Keratinocyte (primary cell): ENCODE measurements at regions not wholly inside any gene's neighbourhood (a gene's known extent, or its start where the extent isn't known, plus 50 kb on each side); places are given as distances from the start of the nearest gene placed in this dataset.

Experiments
- DNase-seq: peaks from one replicate; pipeline ENCODE4 v3.0.0-alpha.2; 2011; ENCODE audit warnings: low read depth, missing footprints, low spot score
- FAIRE-seq: peaks from 2 replicates; lab custom pipeline; 2011; peaks lifted over from hg19 to GRCh38; lab: Jason Lieb, UNC
- H2AFZ ChIP-seq: 2 replicates; pipeline ENCODE4 v1.6.0; 2012; ENCODE audit warnings: low read length, control low read depth, inconsistent platforms; ENCODE audit not compliant: control insufficient read depth
- H3K27ac ChIP-seq: 2 replicates; pipeline ENCODE4 v1.5.1; 2011; ENCODE audit warnings: low read length; ENCODE audit not compliant: control insufficient read depth, insufficient read depth
- H3K27me3 ChIP-seq: 3 replicates; pipeline ENCODE4 v1.6.0; 2011; ENCODE audit warnings: low read length; ENCODE audit not compliant: control insufficient read depth, insufficient read depth; ENCODE audit errors: extremely low read depth
- H3K36me3 ChIP-seq, 2 experiments: 2 replicates in 1 of 2; 3 replicates in 1 of 2; pipeline ENCODE4 v1.5.1; 2011; ENCODE audit warnings: low read length in 2 of 2, mild to moderate bottlenecking in 1 of 2; ENCODE audit not compliant: control insufficient read depth in 2 of 2, insufficient read depth in 2 of 2; ENCODE audit errors: extremely low read depth in 1 of 2
- H3K4me1 ChIP-seq: 3 replicates; pipeline ENCODE4 v1.5.1; 2011; ENCODE audit warnings: low read length; ENCODE audit not compliant: control insufficient read depth, insufficient read depth; ENCODE audit errors: extremely low read depth
- H3K4me2 ChIP-seq: 3 replicates; pipeline ENCODE4 v1.6.0; 2011; ENCODE audit warnings: low read depth, low read length; ENCODE audit not compliant: control insufficient read depth, insufficient read depth; ENCODE audit errors: extremely low read depth
- H3K4me3 ChIP-seq, 3 experiments: fragments of 200-600 bp in 1 of 3; sonication (generic) in 1 of 3; 2 replicates in 2 of 3; 3 replicates in 1 of 3; pipeline ENCODE4 v1.5.1; 2011 to 2016; ENCODE audit warnings: low read length in 3 of 3, mild to moderate bottlenecking in 3 of 3, control low read depth in 2 of 3, inconsistent platforms in 1 of 3, low read depth in 1 of 3, mixed read lengths in 1 of 3, mixed run types in 1 of 3, moderate library complexity in 1 of 3; ENCODE audit not compliant: control insufficient read depth in 2 of 3, insufficient read depth in 2 of 3; ENCODE audit errors: extremely low read depth in 1 of 3
- H3K79me2 ChIP-seq: 2 replicates; pipeline ENCODE4 v1.6.0; 2012; ENCODE audit warnings: low read length; ENCODE audit not compliant: control insufficient read depth, insufficient read depth
- H3K9ac ChIP-seq: 3 replicates; pipeline ENCODE4 v1.6.0; 2011; ENCODE audit warnings: low read length; ENCODE audit not compliant: control insufficient read depth, insufficient read depth; ENCODE audit errors: extremely low read depth
- H3K9me1 ChIP-seq: 3 replicates; pipeline ENCODE4 v1.6.0; 2011; ENCODE audit warnings: low read length; ENCODE audit not compliant: control insufficient read depth, insufficient read depth; ENCODE audit errors: extremely low read depth
- H3K9me3 ChIP-seq: 2 replicates; pipeline ENCODE4 v1.5.1; 2012; ENCODE audit warnings: low read depth, low read length; ENCODE audit not compliant: control insufficient read depth
- H4K20me1 ChIP-seq: 3 replicates; pipeline ENCODE4 v1.6.0; 2011; ENCODE audit warnings: low read length; ENCODE audit not compliant: control insufficient read depth, insufficient read depth; ENCODE audit errors: extremely low read depth
- CTCF ChIP-seq, 3 experiments: IDR thresholded peaks in 1 of 3; conservative IDR thresholded peaks in 1 of 3; optimal IDR thresholded peaks in 1 of 3; 2 replicates in 2 of 3; 3 replicates in 1 of 3; pipeline versions ENCODE3 to v1.5.1; 2011; ENCODE audit warnings: low read length in 3 of 3, mild to moderate bottlenecking in 3 of 3, moderate library complexity in 2 of 3, control low read depth in 1 of 3, inconsistent platforms in 1 of 3; ENCODE audit not compliant: insufficient read depth in 2 of 3; ENCODE audit errors: extremely low read depth in 1 of 3
- EZH2 ChIP-seq: IDR thresholded peaks from one replicate; pipeline ENCODE4 v1.6.1; 2012; ENCODE audit warnings: inconsistent platforms, mild to moderate bottlenecking, low read length, moderate library complexity
- dilution Hi-C: fragments of 300-500 bp; cut with MboI; formaldehyde crosslinking; loops from one replicate; pipeline ENCODE4 v1.7.0; 2020; ENCODE audit warnings: low sequenced_read_pairs; ENCODE audit not compliant: extremely low pct_ligation_motif_present

DNA sequence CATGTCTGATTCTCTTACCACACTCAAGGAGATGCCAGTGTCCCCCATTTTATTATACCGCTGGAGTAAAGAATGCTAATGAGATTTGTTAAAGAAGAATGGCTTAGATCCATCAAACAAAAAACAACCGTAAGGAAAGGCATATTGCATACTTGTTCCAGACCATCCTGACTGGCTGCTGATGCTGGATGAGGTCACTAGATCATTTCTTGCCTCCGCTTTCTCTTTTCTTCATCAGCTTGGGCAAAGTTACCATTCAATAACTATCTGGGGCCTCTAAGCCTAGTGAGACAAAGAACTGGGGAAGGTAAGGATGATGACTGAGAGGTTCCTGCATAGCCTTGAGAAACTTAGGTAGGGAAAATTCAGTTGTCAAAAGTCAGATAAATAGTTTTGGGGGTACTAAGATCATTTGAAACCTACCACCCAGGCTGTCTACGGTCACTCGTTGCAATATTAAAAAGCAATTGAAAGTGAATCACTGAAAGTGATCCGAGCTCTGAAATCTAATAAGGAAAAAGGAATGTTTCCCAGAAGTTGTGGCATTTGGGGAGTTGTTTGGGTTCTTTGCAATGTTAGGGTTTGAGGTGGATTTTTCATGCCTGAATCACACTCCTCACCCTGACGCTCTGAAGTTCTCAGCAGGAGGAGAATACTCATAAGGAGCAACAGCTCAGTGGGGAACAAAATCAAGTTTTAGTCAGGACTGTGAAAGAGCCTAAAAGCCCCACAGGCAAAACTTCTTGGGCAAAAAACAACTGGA lies 176.8 kb downstream of the HHIPL2 start:
- Histone ChIP-seq H3K9me1 (no peaks in the 10 kb centered on the region), H3K27me3 (no peaks in the 10 kb centered on the region), H3K9ac (no peak overlapping the region), H3K27ac (no peak overlapping the region), H4K20me1 (no peaks in the 10 kb centered on the region), H3K79me2 (no peaks in the 10 kb centered on the region), H3K36me3 (no peaks in the 10 kb centered on the region), H2AFZ (no peak overlapping the region), H3K4me2 (no peak overlapping the region), H3K4me1 (no peaks in the 10 kb centered on the region), H3K4me3 (no peak overlapping the region), H3K9me3 (no peaks in the 10 kb centered on the region)
- dilution Hi-C loops, result no loop called here
- DNase-seq (no peak), FAIRE-seq (no peak)
- no peak for TF ChIP-seq CTCF (optimal IDR thresholded peaks at IDR 0.05 in 1 of 3, IDR thresholded peaks at IDR 0.05 in 1 of 3, conservative IDR thresholded peaks at IDR 0.05 in 1 of 3; ENCODE audit: extremely low read depth in 1 of 3, insufficient read depth in 2 of 3, low read length in 3 of 3)
- no peak for TF ChIP-seq EZH2

DNA sequence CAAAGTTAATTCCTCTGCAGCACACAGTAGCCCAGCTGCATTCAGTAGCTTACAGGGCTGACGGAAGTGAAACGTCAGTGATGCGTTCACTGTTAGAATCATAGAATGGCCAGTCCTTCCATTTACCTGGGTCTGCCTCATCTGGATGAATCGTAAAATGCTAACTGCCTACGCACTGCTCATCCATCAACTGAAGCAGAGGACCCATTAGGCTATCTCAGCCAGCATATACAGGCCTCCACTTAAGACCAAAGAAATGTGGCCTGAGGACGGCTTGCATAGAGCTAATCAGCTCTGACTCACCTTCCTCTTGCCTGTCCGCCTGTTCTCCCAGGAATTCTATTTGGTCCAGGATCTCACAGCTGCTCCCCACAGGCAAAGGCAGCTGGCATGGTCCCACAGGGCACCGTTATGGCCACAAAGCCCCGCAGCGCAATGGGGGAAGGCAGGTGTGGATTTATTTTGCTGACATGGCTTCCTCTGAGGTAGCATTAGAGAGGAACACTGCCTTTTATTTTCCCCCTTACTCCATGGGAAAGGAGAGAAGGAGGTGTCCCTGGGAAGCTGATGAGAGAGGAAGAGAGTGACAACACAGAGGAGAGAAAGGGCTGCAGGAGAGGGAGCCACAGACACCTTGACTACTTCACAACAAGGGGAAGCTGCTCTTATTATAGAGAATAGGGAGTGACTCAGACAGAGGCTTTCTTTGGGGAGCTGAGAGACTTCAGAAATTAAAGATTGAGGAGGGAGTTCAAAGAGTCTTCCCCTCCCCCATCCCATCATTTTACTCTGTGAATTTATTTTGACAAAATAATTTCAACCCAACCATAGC lies 177.6 kb downstream of the HHIPL2 start:
- H3K9me3 ChIP-seq, result no peaks in the 10 kb centered on the region
- TF ChIP-seq EZH2, result no peak
- TF ChIP-seq CTCF (optimal IDR thresholded peaks at IDR 0.05 in 1 of 3, IDR thresholded peaks at IDR 0.05 in 1 of 3, conservative IDR thresholded peaks at IDR 0.05 in 1 of 3; ENCODE audit: extremely low read depth in 1 of 3, insufficient read depth in 2 of 3, low read length in 3 of 3), result no peak
- dilution Hi-C loops, result no loop called here
- FAIRE-seq (no peak), DNase-seq (peak; percentile 25)
- H3K36me3 ChIP-seq, result no peaks in the 10 kb centered on the region
- no peak overlapping the region for H3K27ac ChIP-seq
- no peaks in the 10 kb centered on the region for H4K20me1 ChIP-seq
- no peak overlapping the region for H3K4me3 ChIP-seq
- H3K4me2 ChIP-seq, result no peak overlapping the region
- H3K4me1 ChIP-seq, result no peaks in the 10 kb centered on the region
- H3K9ac ChIP-seq, result no peak overlapping the region
- no peaks in the 10 kb centered on the region for H3K79me2 ChIP-seq
- no peaks in the 10 kb centered on the region for H3K9me1 ChIP-seq
- no peak overlapping the region for H2AFZ ChIP-seq
- H3K27me3 ChIP-seq, result no peaks in the 10 kb centered on the region
